ENCODE measurements at regions not wholly inside any gene's neighbourhood (a gene's known extent, or its start where the extent isn't known, plus 50 kb on each side); places are given as distances from the start of the nearest gene placed in this dataset.

DNA sequence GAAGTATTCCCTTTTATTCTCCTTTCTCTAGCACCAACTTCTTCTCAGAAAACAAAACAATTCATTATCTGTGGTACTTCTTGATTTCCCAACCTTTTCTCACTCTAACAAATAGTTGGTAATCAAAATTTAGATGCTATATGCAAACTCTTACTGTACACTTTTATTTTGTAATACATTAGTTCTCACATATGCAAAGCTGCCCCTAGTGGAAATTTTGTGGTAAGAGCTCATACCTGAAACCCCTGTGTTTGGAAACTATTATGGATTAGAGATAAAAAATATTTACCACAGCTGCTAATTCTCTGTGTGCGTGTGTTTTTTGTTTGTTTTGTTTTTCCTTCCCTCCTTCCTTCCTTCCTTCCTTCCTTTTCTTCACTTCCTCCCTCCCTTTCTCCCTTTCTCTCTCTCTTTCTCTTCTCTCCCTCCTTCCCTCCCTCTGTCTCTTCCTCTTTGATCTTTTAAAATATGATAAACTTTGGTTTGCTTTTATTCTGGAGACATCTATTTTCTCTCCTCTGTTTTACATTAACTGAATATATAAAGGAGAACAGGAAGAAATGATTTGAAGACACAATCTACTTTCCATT is 537.4 kb downstream of the SLITRK6 start:
- TF ChIP-seq, protein P1, sequence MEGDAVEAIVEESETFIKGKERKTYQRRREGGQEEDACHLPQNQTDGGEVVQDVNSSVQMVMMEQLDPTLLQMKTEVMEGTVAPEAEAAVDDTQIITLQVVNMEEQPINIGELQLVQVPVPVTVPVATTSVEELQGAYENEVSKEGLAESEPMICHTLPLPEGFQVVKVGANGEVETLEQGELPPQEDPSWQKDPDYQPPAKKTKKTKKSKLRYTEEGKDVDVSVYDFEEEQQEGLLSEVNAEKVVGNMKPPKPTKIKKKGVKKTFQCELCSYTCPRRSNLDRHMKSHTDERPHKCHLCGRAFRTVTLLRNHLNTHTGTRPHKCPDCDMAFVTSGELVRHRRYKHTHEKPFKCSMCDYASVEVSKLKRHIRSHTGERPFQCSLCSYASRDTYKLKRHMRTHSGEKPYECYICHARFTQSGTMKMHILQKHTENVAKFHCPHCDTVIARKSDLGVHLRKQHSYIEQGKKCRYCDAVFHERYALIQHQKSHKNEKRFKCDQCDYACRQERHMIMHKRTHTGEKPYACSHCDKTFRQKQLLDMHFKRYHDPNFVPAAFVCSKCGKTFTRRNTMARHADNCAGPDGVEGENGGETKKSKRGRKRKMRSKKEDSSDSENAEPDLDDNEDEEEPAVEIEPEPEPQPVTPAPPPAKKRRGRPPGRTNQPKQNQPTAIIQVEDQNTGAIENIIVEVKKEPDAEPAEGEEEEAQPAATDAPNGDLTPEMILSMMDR (IDR thresholded peaks at IDR 0.05; ENCODE audit: insufficient read depth, low read depth, low read length, missing control alignments), result no peak
- DNase-seq (ENCODE audit: low read depth), result no peak
- H3K4me3 ChIP-seq (ENCODE audit: low read depth, low read length), result no peak overlapping the region

DNA sequence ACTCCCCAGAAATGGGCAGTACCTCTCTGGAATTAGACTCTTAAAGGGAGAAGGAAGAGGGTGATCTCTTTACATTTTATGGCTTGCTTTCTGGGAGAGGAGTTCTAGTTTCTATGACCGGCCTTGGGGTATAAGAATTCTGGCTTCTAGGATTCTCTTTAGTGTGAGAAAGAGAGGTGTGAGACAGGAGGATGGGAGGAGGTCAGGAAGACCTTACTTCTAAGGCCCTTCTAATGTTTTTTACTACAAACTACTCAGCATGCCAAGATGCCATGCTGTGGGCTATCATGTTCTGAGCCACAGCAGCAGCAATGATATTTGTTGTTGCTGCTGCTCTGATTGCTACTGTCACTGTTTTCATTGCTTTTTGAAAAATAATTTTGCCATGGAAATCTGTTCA is 538.3 kb downstream of the SLITRK6 start:
- DNase-seq (ENCODE audit: low read depth), result no peak
- H3K4me3 ChIP-seq (ENCODE audit: low read depth, low read length), result no peak overlapping the region
- TF ChIP-seq, protein P1 (IDR thresholded peaks at IDR 0.05; ENCODE audit: insufficient read depth, low read depth, low read length, missing control alignments), result no peak

DNA sequence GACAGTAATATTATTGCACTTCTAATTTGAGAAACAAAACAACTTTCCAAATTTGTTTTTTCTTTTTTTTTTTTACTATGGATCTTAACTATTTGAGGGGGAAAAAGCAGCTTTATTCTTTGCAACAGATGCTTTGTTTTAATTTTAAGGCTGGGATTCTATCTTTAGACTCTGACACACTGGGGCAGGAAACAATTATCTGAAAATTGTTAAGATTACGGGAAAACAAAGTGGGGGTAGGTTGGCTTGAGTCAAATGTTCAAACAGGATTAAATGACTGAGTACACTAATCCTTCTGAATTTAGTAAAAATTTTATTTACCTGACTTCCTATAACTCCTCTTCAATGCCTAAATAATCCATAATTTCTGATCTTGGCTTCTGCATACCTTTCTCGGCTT is 543.2 kb downstream of the SLITRK6 start:
- H3K4me3 ChIP-seq (ENCODE audit: low read depth, low read length), result no peak overlapping the region
- no peak for DNase-seq (ENCODE audit: low read depth)
- TF ChIP-seq, protein P1 (IDR thresholded peaks at IDR 0.05; ENCODE audit: insufficient read depth, low read depth, low read length, missing control alignments), result no peak

DNA sequence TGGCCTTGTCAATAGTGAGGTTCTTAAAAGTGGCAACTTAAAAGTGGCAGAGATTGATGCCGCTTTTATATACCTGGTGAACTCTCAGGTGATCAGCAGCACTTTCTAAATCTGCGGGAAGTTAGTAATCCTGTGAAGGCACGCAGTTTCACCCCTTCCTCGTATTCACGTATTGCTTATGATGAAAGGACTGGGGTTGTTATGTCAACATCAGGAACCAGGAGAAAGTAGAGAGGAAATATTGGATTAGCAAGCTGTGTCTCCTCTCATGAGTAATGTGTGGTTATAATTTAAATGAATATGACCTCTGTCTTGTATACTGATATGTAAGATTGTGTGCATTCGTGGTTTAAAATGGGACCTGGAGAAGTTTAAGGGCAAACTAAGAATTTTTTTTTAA is 544.6 kb downstream of the SLITRK6 start:
- no peak for DNase-seq (ENCODE audit: low read depth)
- H3K4me3 ChIP-seq (ENCODE audit: low read depth, low read length), result no peak overlapping the region
- TF ChIP-seq, protein P1 (IDR thresholded peaks at IDR 0.05; ENCODE audit: insufficient read depth, low read depth, low read length, missing control alignments), result no peak

DNA sequence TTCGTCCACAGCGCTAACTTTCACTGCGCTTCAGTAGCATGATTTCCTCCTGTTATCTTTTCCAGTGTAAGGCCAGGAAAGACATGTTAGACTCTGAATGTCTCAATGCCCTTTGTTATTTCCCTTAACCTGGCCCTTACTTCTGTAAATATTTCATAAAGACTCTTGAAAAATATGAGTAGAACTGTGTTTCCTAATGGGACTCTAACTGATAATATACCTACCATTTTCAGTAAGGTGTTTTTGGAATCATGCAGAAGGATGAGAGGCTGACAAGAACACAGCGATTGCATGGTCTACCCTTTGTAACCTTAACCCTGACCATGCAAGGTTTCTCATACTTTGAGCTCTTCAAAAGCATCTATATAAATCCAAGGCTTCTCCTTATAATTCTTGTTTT is 550.1 kb downstream of the SLITRK6 start:
- H3K4me3 ChIP-seq (ENCODE audit: low read depth, low read length), result no peak overlapping the region
- TF ChIP-seq, protein P1 (IDR thresholded peaks at IDR 0.05; ENCODE audit: insufficient read depth, low read depth, low read length, missing control alignments), result no peak

DNA sequence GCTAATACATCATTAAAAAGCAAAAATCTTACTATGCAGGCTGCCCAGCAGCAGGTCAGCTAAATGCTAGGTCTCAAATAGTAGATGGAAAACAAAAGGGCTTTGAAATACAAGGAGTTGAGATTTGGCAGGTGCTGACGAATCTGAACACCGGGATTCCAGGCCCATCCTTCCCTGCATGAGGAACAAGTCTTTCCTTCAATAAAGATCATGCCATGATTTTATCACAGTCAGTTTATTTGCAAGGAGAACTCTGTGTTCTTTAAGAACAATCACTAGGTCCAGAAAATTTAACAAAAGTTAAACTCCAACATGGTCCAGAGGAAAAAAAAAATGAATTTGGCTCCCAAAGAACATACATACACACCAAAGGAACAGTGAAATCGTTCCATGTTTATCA is 551.4 kb downstream of the SLITRK6 start:
- DNase-seq (ENCODE audit: low read depth), result no peak
- TF ChIP-seq, protein P1 (IDR thresholded peaks at IDR 0.05; ENCODE audit: insufficient read depth, low read depth, low read length, missing control alignments), result no peak
- no peak overlapping the region for H3K4me3 ChIP-seq (ENCODE audit: low read depth, low read length)

More for the DNA sequence above, 550.1 kb downstream of the SLITRK6 start:
- DNase-seq (ENCODE audit: low read depth), result no peak

DNA sequence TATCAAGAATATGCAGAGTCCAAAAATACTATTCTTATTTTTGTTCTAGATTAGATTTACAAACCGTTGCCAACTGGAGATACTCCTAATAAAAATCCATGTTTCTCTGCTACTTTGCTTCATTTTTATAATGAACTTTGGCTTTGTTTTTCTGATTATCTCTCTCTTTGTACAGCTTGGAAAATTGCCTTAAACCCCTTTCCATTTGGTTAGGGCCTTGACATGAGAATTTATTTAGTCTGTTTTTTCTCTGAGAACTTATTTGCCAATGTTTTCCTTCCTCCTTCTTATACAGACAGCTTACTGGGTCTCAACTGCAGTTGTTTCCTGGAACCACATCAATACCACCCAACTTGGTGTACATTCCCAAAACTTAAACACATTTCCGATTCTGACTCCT is 555.4 kb downstream of the SLITRK6 start:
- DNase-seq (ENCODE audit: low read depth), result no peak
- TF ChIP-seq, protein P1 (IDR thresholded peaks at IDR 0.05; ENCODE audit: insufficient read depth, low read depth, low read length, missing control alignments), result no peak
- H3K4me3 ChIP-seq (ENCODE audit: low read depth, low read length), result no peak overlapping the region

Data from GM12865 (cell line).